OCI-LY7 (cell line): ENCODE measurements at regions not wholly inside any gene's neighbourhood (a gene's known extent, or its start where the extent isn't known, plus 50 kb on each side); places are given as distances from the start of the nearest gene placed in this dataset.

Experiments used
- EZH2phosphoT487 ChIP-seq: fragments of 200-600 bp; sonication (generic); IDR thresholded peaks from 2 replicates; pipeline ENCODE4 v1.6.1; 2018; ENCODE audit warnings: low read depth, borderline replicate concordance, mild to moderate bottlenecking, mixed run types, antibody characterized with exemption, low read length, moderate library complexity, mixed read lengths
- TF ChIP-seq, protein P1 (sequence below): fragments of 200-600 bp; sonication (generic); conservative IDR thresholded peaks from 2 replicates; pipeline ENCODE4 v1.5.1; 2014; ENCODE audit warnings: mild to moderate bottlenecking, antibody characterized with exemption, low read length, moderate library complexity, mixed read lengths

GRCh38 chr17:55830699-55831471 is 80.0 kb downstream of the PCTP start:
- TF ChIP-seq, protein P1, sequence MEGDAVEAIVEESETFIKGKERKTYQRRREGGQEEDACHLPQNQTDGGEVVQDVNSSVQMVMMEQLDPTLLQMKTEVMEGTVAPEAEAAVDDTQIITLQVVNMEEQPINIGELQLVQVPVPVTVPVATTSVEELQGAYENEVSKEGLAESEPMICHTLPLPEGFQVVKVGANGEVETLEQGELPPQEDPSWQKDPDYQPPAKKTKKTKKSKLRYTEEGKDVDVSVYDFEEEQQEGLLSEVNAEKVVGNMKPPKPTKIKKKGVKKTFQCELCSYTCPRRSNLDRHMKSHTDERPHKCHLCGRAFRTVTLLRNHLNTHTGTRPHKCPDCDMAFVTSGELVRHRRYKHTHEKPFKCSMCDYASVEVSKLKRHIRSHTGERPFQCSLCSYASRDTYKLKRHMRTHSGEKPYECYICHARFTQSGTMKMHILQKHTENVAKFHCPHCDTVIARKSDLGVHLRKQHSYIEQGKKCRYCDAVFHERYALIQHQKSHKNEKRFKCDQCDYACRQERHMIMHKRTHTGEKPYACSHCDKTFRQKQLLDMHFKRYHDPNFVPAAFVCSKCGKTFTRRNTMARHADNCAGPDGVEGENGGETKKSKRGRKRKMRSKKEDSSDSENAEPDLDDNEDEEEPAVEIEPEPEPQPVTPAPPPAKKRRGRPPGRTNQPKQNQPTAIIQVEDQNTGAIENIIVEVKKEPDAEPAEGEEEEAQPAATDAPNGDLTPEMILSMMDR: no peak
- TF ChIP-seq EZH2phosphoT487: no peak
